Endodermal cell (in vitro differentiated cells): ENCODE measurements at regions not wholly inside any gene's neighbourhood (a gene's known extent, or its start where the extent isn't known, plus 50 kb on each side); places are given as distances from the start of the nearest gene placed in this dataset.

Experiments used
- DNase-seq: peaks from one replicate; pipeline ENCODE4 v3.0.0-alpha.2; 2017
- H3K27ac ChIP-seq: 2 replicates; pipeline ENCODE4 v1.5.1; 2013; ENCODE audit warnings: mild to moderate bottlenecking, low read depth, low read length, moderate library complexity
- H3K27me3 ChIP-seq: 2 replicates; pipeline ENCODE4 v1.6.1; 2013; ENCODE audit warnings: mild to moderate bottlenecking, low read length, moderate library complexity; ENCODE audit not compliant: insufficient read depth, control insufficient read depth, poor library complexity, severe bottlenecking
- H3K36me3 ChIP-seq: 2 replicates; pipeline ENCODE4 v1.7.0; 2013; ENCODE audit warnings: mild to moderate bottlenecking, low read length, moderate library complexity; ENCODE audit not compliant: control insufficient read depth, insufficient read depth
- H3K4me1 ChIP-seq: one replicate; pipeline ENCODE4 v1.7.0; 2013; ENCODE audit warnings: low read length; ENCODE audit not compliant: control insufficient read depth, insufficient read depth
- H3K4me3 ChIP-seq: 2 replicates; pipeline ENCODE4 v1.5.1; 2013; ENCODE audit warnings: mild to moderate bottlenecking, low read length, moderate library complexity
- H3K9ac ChIP-seq: 2 replicates; pipeline ENCODE4 v1.6.1; 2013; ENCODE audit warnings: mild to moderate bottlenecking, low read length, moderate library complexity; ENCODE audit not compliant: poor library complexity, severe bottlenecking; ENCODE audit errors: extremely low read depth
- H3K9me3 ChIP-seq: 2 replicates; pipeline ENCODE4 v1.6.1; 2013; ENCODE audit warnings: mild to moderate bottlenecking, low read length, moderate library complexity; ENCODE audit not compliant: control insufficient read depth
- H3K27ac Mint-ChIP-seq: 2 replicates; pipeline ENCODE4 v1.8.0; 2020; ENCODE audit warnings: mixed read lengths
- H3K27me3 Mint-ChIP-seq: 2 replicates; pipeline ENCODE4 v1.8.0; 2021; ENCODE audit warnings: mild to moderate bottlenecking, mixed read lengths; ENCODE audit not compliant: insufficient read depth
- H3K36me3 Mint-ChIP-seq: 2 replicates; pipeline ENCODE4 v1.8.0; 2020; ENCODE audit warnings: low read depth, mixed read lengths
- H3K4me1 Mint-ChIP-seq: 2 replicates; pipeline ENCODE4 v1.8.0; 2020; ENCODE audit warnings: mixed read lengths
- H3K4me3 Mint-ChIP-seq: 2 replicates; pipeline ENCODE4 v1.8.0; 2020; ENCODE audit warnings: mild to moderate bottlenecking, moderate library complexity, mixed read lengths
- H3K9me3 Mint-ChIP-seq: 2 replicates; pipeline ENCODE4 v1.8.0; 2020; ENCODE audit warnings: mild to moderate bottlenecking, mixed read lengths
- WGBS, 2 experiments: methylation state at CpG; one replicate each; pipeline versions ENCODE4 v1.1.5 to v1.1.7; 2013; ENCODE audit warnings: missing lambda C conversion rate in 2 of 2, mixed read lengths in 1 of 2; ENCODE audit not compliant: insufficient coverage in 1 of 2, insufficient read length in 1 of 2; 5-methylcytosine and 5-hydroxymethylcytosine counted together
- TF ChIP-seq, protein P1 (sequence below): fragments of 200-600 bp; sonication (generic); conservative IDR thresholded peaks from 2 replicates; pipeline ENCODE4 v1.5.0; 2021; ENCODE audit warnings: antibody characterized with exemption, mild to moderate bottlenecking

DNA sequence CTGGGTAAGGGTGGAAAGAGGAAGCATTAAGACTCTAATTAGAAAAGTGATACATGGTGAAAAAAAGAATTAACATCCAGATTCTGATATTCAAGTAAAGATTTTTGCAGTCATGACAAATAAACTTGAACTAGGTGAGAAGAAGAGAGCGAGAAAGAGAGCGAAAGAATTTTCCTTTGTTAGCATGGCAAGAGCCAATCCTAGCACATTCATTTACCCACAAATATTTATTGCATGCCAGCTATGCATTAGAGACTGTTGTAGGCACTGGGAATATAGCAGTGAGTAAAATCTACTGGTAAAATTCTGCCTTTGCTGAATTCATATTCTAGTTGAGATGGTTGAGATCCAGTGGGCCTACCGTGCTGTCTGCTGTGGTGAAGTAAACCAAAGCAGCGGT, 177.9 kb upstream of the DPH6 start:
- no peak overlapping the region for H3K27ac Mint-ChIP-seq
- H3K27me3 ChIP-seq = no peaks in the 10 kb centered on the region
- H3K4me1 Mint-ChIP-seq = peaks cover 8% of the 10 kb centered on the region
- H3K27ac ChIP-seq = no peak overlapping the region
- no peak overlapping the region for H3K4me3 Mint-ChIP-seq
- no peaks in the 10 kb centered on the region for H3K27me3 Mint-ChIP-seq
- TF ChIP-seq, protein P1, sequence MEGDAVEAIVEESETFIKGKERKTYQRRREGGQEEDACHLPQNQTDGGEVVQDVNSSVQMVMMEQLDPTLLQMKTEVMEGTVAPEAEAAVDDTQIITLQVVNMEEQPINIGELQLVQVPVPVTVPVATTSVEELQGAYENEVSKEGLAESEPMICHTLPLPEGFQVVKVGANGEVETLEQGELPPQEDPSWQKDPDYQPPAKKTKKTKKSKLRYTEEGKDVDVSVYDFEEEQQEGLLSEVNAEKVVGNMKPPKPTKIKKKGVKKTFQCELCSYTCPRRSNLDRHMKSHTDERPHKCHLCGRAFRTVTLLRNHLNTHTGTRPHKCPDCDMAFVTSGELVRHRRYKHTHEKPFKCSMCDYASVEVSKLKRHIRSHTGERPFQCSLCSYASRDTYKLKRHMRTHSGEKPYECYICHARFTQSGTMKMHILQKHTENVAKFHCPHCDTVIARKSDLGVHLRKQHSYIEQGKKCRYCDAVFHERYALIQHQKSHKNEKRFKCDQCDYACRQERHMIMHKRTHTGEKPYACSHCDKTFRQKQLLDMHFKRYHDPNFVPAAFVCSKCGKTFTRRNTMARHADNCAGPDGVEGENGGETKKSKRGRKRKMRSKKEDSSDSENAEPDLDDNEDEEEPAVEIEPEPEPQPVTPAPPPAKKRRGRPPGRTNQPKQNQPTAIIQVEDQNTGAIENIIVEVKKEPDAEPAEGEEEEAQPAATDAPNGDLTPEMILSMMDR = no peak
- H3K36me3 ChIP-seq = no peaks in the 10 kb centered on the region
- no peak for DNase-seq
- H3K36me3 Mint-ChIP-seq = no peaks in the 10 kb centered on the region
- H3K9me3 ChIP-seq = no peaks in the 10 kb centered on the region
- WGBS, 2 experiments = 96% methylated on average over 3 of the region's 4 CpGs; no CpG with 5 or more reads in 1 of the 2 experiments
- no peaks in the 10 kb centered on the region for H3K9me3 Mint-ChIP-seq
- no peaks in the 10 kb centered on the region for H3K4me1 ChIP-seq
- H3K4me3 ChIP-seq = no peak overlapping the region
- no peak overlapping the region for H3K9ac ChIP-seq

DNA sequence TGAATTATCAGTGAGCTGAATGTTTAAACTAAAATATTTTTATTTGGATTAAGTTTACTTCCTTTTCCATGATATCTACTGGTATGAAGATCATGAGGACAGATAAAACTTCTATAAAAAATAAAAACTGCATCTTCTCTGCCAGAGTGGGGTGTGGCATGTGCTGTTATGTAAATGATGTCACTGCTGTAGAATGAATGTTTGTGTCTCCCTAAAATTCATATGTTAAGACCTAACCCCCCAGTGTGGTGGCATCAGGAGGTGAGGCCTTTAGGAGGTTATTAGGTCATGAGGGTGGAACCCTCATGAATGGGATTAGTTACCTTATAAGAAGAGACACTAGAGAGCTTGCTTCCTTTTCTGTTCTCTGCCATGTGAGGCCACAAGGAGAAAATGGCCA, 178.7 kb upstream of the DPH6 start:
- peaks cover 8% of the 10 kb centered on the region for H3K4me1 Mint-ChIP-seq
- H3K4me3 ChIP-seq = no peak overlapping the region

DNA sequence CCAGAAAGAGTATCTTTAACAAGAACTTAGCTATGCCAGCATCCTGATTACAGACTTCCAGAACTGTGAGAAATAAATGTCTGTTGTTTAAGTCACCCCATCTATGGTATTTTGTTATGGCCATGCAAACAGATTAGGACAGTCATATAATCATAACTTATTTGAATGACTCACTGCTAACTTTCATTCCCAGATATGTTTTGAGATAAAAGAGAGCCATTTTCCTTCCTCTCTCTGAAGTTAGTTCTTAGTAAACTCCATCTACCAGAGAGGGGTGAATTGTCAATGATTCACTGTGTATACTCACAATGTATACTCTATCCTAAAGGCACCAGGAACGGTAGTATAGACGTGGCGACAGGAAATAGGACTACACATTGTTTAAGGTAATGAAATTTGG, 179.4 kb upstream of the DPH6 start:
- Histone ChIP-seq H3K27ac (no peak overlapping the region), H3K36me3 (no peaks in the 10 kb centered on the region), H3K9ac (no peak overlapping the region), H3K27me3 (no peaks in the 10 kb centered on the region), H3K4me1 (no peaks in the 10 kb centered on the region), H3K9me3 (no peaks in the 10 kb centered on the region), H3K4me3 (no peak overlapping the region)
- no peak overlapping the region for H3K4me3 Mint-ChIP-seq
- H3K27me3 Mint-ChIP-seq = no peaks in the 10 kb centered on the region
- no peaks in the 10 kb centered on the region for H3K9me3 Mint-ChIP-seq
- WGBS, 2 experiments = 94% methylated on average over 3 of the region's 3 CpGs; no CpG with 5 or more reads in 1 of the 2 experiments
- TF ChIP-seq, protein P1 = no peak
- peaks cover 8% of the 10 kb centered on the region for H3K4me1 Mint-ChIP-seq
- no peak for DNase-seq
- H3K27ac Mint-ChIP-seq = no peak overlapping the region
- no peaks in the 10 kb centered on the region for H3K36me3 Mint-ChIP-seq

More for the DNA sequence above, 178.7 kb upstream of the DPH6 start:
- Histone ChIP-seq H3K9me3 (no peaks in the 10 kb centered on the region), H3K36me3 (no peaks in the 10 kb centered on the region), H3K4me1 (no peaks in the 10 kb centered on the region), H3K9ac (no peak overlapping the region), H3K27me3 (no peaks in the 10 kb centered on the region), H3K27ac (no peak overlapping the region)
- Mint-ChIP-seq H3K27me3 (no peaks in the 10 kb centered on the region), H3K9me3 (no peaks in the 10 kb centered on the region), H3K36me3 (no peaks in the 10 kb centered on the region), H3K4me3 (no peak overlapping the region), H3K27ac (no peak overlapping the region)
- DNase-seq = no peak
- TF ChIP-seq, protein P1 = no peak
